ENCODE measurements at regions not wholly inside any gene's neighbourhood (a gene's known extent, or its start where the extent isn't known, plus 50 kb on each side); places are given as distances from the start of the nearest gene placed in this dataset.
"Not testable (repeated sequence)": the region's sequence is repeated elsewhere in the genome, so short reads cannot be mapped to it uniquely, and the experiment has no call there.

DNA sequence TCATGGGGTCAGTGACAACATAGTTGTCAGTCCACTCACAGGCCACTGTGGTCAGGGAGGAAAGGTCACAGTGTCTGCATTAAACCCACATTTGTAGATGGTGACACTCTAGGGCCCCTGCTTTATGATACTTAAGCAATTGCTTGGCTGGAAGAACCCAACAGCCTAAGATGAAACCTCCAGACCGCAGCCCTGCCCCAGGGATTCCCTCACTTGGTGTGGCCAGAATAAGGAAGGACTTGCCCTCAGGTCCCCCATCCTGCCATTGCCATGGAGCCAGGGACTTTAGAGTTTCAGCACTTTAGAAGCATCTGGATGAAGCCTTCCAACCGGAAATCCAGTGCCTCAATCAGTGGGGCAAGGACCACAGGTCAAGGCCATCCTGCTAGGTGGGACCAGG is 63.9 kb upstream of the LAPTM4A start:
- no peak for DNase-seq
- peaks cover 7% of the 10 kb centered on the region for H3K4me1 Mint-ChIP-seq (ENCODE audit: low read depth, unreplicated experiment)
- H3K9me3 Mint-ChIP-seq (ENCODE audit: unreplicated experiment), result peaks cover 8% of the 10 kb centered on the region
- H3K27ac Mint-ChIP-seq (ENCODE audit: unreplicated experiment), result no peak overlapping the region
- H3K27me3 Mint-ChIP-seq (ENCODE audit: unreplicated experiment), result peaks cover 6% of the 10 kb centered on the region
- TF ChIP-seq, protein P1, sequence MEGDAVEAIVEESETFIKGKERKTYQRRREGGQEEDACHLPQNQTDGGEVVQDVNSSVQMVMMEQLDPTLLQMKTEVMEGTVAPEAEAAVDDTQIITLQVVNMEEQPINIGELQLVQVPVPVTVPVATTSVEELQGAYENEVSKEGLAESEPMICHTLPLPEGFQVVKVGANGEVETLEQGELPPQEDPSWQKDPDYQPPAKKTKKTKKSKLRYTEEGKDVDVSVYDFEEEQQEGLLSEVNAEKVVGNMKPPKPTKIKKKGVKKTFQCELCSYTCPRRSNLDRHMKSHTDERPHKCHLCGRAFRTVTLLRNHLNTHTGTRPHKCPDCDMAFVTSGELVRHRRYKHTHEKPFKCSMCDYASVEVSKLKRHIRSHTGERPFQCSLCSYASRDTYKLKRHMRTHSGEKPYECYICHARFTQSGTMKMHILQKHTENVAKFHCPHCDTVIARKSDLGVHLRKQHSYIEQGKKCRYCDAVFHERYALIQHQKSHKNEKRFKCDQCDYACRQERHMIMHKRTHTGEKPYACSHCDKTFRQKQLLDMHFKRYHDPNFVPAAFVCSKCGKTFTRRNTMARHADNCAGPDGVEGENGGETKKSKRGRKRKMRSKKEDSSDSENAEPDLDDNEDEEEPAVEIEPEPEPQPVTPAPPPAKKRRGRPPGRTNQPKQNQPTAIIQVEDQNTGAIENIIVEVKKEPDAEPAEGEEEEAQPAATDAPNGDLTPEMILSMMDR (IDR thresholded peaks at IDR 0.05; ENCODE audit: partially characterized antibody, unreplicated experiment), result no peak
- H3K36me3 Mint-ChIP-seq (ENCODE audit: unreplicated experiment), result no peaks in the 10 kb centered on the region
- H3K4me3 Mint-ChIP-seq (ENCODE audit: unreplicated experiment), result no peak overlapping the region

- DNase-seq, result no peak
- no peak overlapping the region for H3K27ac Mint-ChIP-seq (ENCODE audit: unreplicated experiment)
- peaks cover 7% of the 10 kb centered on the region for H3K4me1 Mint-ChIP-seq (ENCODE audit: low read depth, unreplicated experiment)
- H3K9me3 Mint-ChIP-seq (ENCODE audit: unreplicated experiment), result peaks cover 6% of the 10 kb centered on the region
- H3K27me3 Mint-ChIP-seq (ENCODE audit: unreplicated experiment), result peaks cover 6% of the 10 kb centered on the region
- TF ChIP-seq, protein P1 (IDR thresholded peaks at IDR 0.05; ENCODE audit: partially characterized antibody, unreplicated experiment), result no peak
- no peaks in the 10 kb centered on the region for H3K36me3 Mint-ChIP-seq (ENCODE audit: unreplicated experiment)
- H3K4me3 Mint-ChIP-seq (ENCODE audit: unreplicated experiment), result no peak overlapping the region
These were observed 62.8 kb upstream of the LAPTM4A start for GRCh38 chr2:20113986-20114938.

DNA sequence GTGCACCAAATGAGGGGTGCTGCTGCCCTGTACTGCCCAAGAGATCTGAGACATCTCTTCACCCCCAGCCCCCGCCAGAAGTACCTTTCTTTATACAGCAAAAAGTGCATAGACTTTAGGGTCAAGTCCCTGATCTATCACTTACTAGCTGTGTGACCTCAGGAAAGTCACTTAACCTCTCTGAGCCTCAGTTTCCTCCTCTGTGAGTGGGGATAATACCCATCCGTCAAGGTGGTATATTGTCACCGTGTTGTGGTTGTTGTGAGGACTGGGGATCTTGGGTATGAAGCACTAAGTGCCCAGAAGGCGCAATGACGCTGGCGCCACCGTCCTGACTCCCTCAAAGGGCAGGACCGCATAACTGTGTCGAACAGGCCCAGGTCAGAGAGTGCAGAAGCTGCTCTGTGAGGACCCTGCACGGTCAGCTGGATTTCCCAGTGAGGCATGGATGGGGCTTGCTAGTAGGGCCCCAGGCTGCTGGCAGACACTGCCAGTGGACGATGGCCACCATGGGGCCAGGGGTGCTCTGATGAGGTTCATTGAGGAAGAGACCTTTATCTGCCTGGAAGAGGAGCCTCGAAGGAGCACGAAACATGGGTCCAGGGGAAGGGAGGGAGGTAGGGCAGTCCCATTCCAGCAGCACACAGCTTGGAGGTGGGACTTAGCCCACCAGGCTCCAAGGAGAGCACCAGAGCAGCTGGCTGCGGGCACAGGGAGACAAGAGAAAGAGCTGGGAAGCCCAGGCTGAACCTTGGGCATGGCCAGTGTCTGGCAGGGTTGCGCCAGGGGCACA is 61.8 kb upstream of the LAPTM4A start:
- peaks cover 7% of the 10 kb centered on the region for H3K4me1 Mint-ChIP-seq (ENCODE audit: low read depth, unreplicated experiment)
- H3K36me3 Mint-ChIP-seq (ENCODE audit: unreplicated experiment), result no peaks in the 10 kb centered on the region
- peaks cover 1% of the 10 kb centered on the region for H3K27me3 Mint-ChIP-seq (ENCODE audit: unreplicated experiment)
- no peak for DNase-seq
- no peak overlapping the region for H3K4me3 Mint-ChIP-seq (ENCODE audit: unreplicated experiment)
- H3K9me3 Mint-ChIP-seq (ENCODE audit: unreplicated experiment), result peaks cover 6% of the 10 kb centered on the region
- H3K27ac Mint-ChIP-seq (ENCODE audit: unreplicated experiment), result no peak overlapping the region
- TF ChIP-seq, protein P1 (IDR thresholded peaks at IDR 0.05; ENCODE audit: partially characterized antibody, unreplicated experiment), result no peak

- H3K27ac Mint-ChIP-seq (ENCODE audit: unreplicated experiment); H3K4me3 Mint-ChIP-seq (ENCODE audit: unreplicated experiment); H3K9me3 Mint-ChIP-seq (ENCODE audit: unreplicated experiment); H3K4me1 Mint-ChIP-seq (ENCODE audit: low read depth, unreplicated experiment); DNase-seq; H3K27me3 Mint-ChIP-seq (ENCODE audit: unreplicated experiment); H3K36me3 Mint-ChIP-seq (ENCODE audit: unreplicated experiment): not testable (repeated sequence)
These were observed 60.9 kb upstream of the LAPTM4A start for GRCh38 chr2:20112361-20112760.

DNA sequence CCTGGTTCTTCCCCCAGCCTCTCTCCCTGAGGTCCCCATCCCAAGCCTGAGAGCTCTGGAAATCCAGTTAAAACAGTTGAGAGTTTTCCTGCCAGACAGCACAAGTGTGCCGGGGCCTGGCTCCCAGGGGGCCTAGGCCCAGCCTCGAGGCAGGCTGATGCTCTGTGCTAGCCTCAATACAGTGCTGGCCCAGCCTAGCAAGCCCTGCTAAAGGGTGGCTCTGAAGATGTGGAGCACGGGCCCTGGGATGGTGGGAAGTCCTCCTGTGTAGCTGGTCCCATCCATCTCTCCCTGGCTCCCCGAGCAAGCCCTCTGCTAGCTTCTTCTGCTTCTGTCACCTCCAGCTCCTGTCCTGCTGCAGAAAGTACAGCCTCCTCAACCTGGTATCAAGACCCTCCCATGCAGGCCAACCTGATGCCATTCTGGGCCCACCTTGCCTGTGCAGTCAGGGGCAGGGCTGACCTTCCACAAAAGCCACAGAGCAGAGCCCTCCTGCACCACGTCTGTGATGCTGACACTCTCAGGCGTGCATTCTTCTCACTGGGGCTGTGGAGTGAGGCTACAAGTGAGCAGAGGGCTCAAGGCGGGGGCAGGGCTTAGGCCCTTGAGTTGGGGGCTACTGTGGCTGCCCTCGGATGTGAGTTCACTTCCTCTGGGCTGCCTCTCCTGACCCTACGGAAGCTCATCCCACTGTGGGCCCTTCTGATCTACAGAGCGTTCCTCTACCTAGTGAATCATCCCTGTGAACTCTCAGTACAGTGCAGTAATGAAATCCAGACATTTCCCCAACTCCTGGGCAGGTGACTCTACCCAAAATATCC is 60.1 kb upstream of the LAPTM4A start:
- no peak overlapping the region for H3K27ac Mint-ChIP-seq (ENCODE audit: unreplicated experiment)

More for the DNA sequence above, 60.1 kb upstream of the LAPTM4A start:
- H3K27me3 Mint-ChIP-seq (ENCODE audit: unreplicated experiment), result peaks cover 3% of the 10 kb centered on the region
- DNase-seq, result no peak
- H3K36me3 Mint-ChIP-seq (ENCODE audit: unreplicated experiment), result no peaks in the 10 kb centered on the region
- H3K4me1 Mint-ChIP-seq (ENCODE audit: low read depth, unreplicated experiment), result peaks cover 7% of the 10 kb centered on the region
- TF ChIP-seq, protein P1 (IDR thresholded peaks at IDR 0.05; ENCODE audit: partially characterized antibody, unreplicated experiment), result no peak
- peaks cover 3% of the 10 kb centered on the region for H3K9me3 Mint-ChIP-seq (ENCODE audit: unreplicated experiment)
- H3K4me3 Mint-ChIP-seq (ENCODE audit: unreplicated experiment), result no peak overlapping the region

All from glutamatergic neuron (in vitro differentiated cells).